ENCODE measurements at regions not wholly inside any gene's neighbourhood (a gene's known extent, or its start where the extent isn't known, plus 50 kb on each side); places are given as distances from the start of the nearest gene placed in this dataset.

- intact Hi-C loops (cut with DNase I, micrococcal nuclease): no loop called here
- H3K27ac Mint-ChIP-seq: no peak overlapping the region
- Histone ChIP-seq H3K27me3 (ENCODE audit: control insufficient read depth in 1 of 2, insufficient read depth in 2 of 2, low read length in 2 of 2) (no peaks in the 10 kb centered on the region), H3K9me3 (ENCODE audit: control insufficient read depth in 1 of 2, insufficient read depth in 1 of 2, low read length in 2 of 2) (no peaks in the 10 kb centered on the region), H3K36me3 (ENCODE audit: insufficient read depth, low read length) (no peaks in the 10 kb centered on the region), H3K27ac (ENCODE audit: low read depth in 1 of 2, low read length in 2 of 2) (no peak overlapping the region), H3K4me3 (ENCODE audit: low read length) (no peak overlapping the region), H3K4me1 (ENCODE audit: insufficient read depth, low read length) (no peaks in the 10 kb centered on the region)
- H3K9me3 Mint-ChIP-seq: no peaks in the 10 kb centered on the region
- no peak for ATAC-seq (ENCODE audit: poor library complexity)
- no peak overlapping the region for H3K4me3 Mint-ChIP-seq
- CTCF ChIA-PET: no interaction called here
- H3K27me3 Mint-ChIP-seq: no peaks in the 10 kb centered on the region
- POLR2A ChIA-PET: interaction anchor here (0.7 to 1.5 kb wide), 2 partner anchors 10 to 29 kb away, joined by 3 to 4 read pairs; no protein-coding TSS in a partner anchor
- DNase-seq: no peak
- H3K36me3 Mint-ChIP-seq (ENCODE audit: low read depth): no peaks in the 10 kb centered on the region
- no peaks in the 10 kb centered on the region for H3K4me1 Mint-ChIP-seq (ENCODE audit: low read depth)
- TF ChIP-seq CTCF (IDR thresholded peaks at IDR 0.05): no peak
Observed at GRCh38 chr2:190584980-190585661, 50.6 kb upstream of the NEMP2 start.

- intact Hi-C loops (cut with DNase I, micrococcal nuclease): no loop called here
- ChIA-PET POLR2A (no interaction called here), CTCF (no interaction called here)
- Mint-ChIP-seq H3K27ac (no peak overlapping the region), H3K27me3 (no peaks in the 10 kb centered on the region), H3K4me1 (ENCODE audit: low read depth) (no peaks in the 10 kb centered on the region), H3K36me3 (ENCODE audit: low read depth) (no peaks in the 10 kb centered on the region), H3K4me3 (no peak overlapping the region), H3K9me3 (no peaks in the 10 kb centered on the region)
- ATAC-seq (ENCODE audit: poor library complexity) (no peak), DNase-seq (no peak)
- TF ChIP-seq CTCF (IDR thresholded peaks at IDR 0.05): no peak
- Histone ChIP-seq H3K27ac (ENCODE audit: low read depth in 1 of 2, low read length in 2 of 2) (no peak overlapping the region), H3K27me3 (ENCODE audit: control insufficient read depth in 1 of 2, insufficient read depth in 2 of 2, low read length in 2 of 2) (no peaks in the 10 kb centered on the region), H3K36me3 (ENCODE audit: insufficient read depth, low read length) (no peaks in the 10 kb centered on the region), H3K4me1 (ENCODE audit: insufficient read depth, low read length) (no peaks in the 10 kb centered on the region), H3K9me3 (ENCODE audit: control insufficient read depth in 1 of 2, insufficient read depth in 1 of 2, low read length in 2 of 2) (no peaks in the 10 kb centered on the region), H3K4me3 (ENCODE audit: low read length) (no peak overlapping the region)
Observed at GRCh38 chr2:190587106-190587505, 52.6 kb upstream of the NEMP2 start.

GRCh38 chr2:190589008-190589407, 54.5 kb upstream of the NEMP2 start:
- Histone ChIP-seq H3K27me3 (ENCODE audit: control insufficient read depth in 1 of 2, insufficient read depth in 2 of 2, low read length in 2 of 2) (no peaks in the 10 kb centered on the region), H3K9me3 (ENCODE audit: control insufficient read depth in 1 of 2, insufficient read depth in 1 of 2, low read length in 2 of 2) (no peaks in the 10 kb centered on the region), H3K4me3 (ENCODE audit: low read length) (no peak overlapping the region), H3K36me3 (ENCODE audit: insufficient read depth, low read length) (no peaks in the 10 kb centered on the region), H3K27ac (ENCODE audit: low read depth in 1 of 2, low read length in 2 of 2) (no peak overlapping the region), H3K4me1 (ENCODE audit: insufficient read depth, low read length) (no peaks in the 10 kb centered on the region)
- ATAC-seq (ENCODE audit: poor library complexity) (no peak), DNase-seq (no peak)
- Mint-ChIP-seq H3K9me3 (no peaks in the 10 kb centered on the region), H3K27me3 (no peaks in the 10 kb centered on the region), H3K27ac (no peak overlapping the region), H3K4me1 (ENCODE audit: low read depth) (no peaks in the 10 kb centered on the region), H3K36me3 (ENCODE audit: low read depth) (no peaks in the 10 kb centered on the region), H3K4me3 (no peak overlapping the region)
- intact Hi-C loops (cut with DNase I, micrococcal nuclease): no loop called here
- ChIA-PET POLR2A (interaction anchor here (1.1 kb wide), 1 partner anchor 37 kb away, joined by 3 read pairs; no protein-coding TSS in a partner anchor), CTCF (interaction anchor here (0.8 kb wide), 1 partner anchor 14 kb away, joined by 3 read pairs; no protein-coding TSS in a partner anchor)
- no peak for TF ChIP-seq CTCF (IDR thresholded peaks at IDR 0.05)

Measured in CD4-positive, alpha-beta T cell (primary cell).